Psoas muscle (tissue), 7 donors: ENCODE measurements at regions not wholly inside any gene's neighbourhood (a gene's known extent, or its start where the extent isn't known, plus 50 kb on each side); places are given as distances from the start of the nearest gene placed in this dataset.

Experiments used
- ATAC-seq, 4 donors: fragments of 200-7000 bp; cut with Tn5 transposase; one replicate each; pipeline ENCODE4 v1.9.1; 2020; ENCODE audit warnings: moderate library complexity in 3 of 4, mild to moderate bottlenecking in 2 of 4
- DNase-seq, 2 donors: peaks; one replicate each; pipeline ENCODE4 v3.0.0-alpha.2; 2020
- H3K27ac ChIP-seq: fragments of 200-600 bp; one replicate; pipeline ENCODE4 v1.8.0; 2022
- H3K27me3 ChIP-seq, 3 donors: fragments of 200-600 bp in 1 of 3; one replicate each; pipeline versions ENCODE4 v1.6.1 to v1.8.0; 2013 to 2022; ENCODE audit warnings: low read length in 2 of 3, mild to moderate bottlenecking in 2 of 3, moderate library complexity in 1 of 3; ENCODE audit not compliant: insufficient read depth in 3 of 3
- H3K36me3 ChIP-seq, 2 donors: fragments of 200-600 bp in 1 of 2; one replicate each; pipeline versions ENCODE4 v1.6.1 to v1.8.0; 2013 to 2022; ENCODE audit warnings: low read depth in 1 of 2, mild to moderate bottlenecking in 1 of 2, moderate library complexity in 1 of 2; ENCODE audit not compliant: insufficient read depth in 1 of 2
- H3K4me1 ChIP-seq: fragments of 200-600 bp; one replicate; pipeline ENCODE4 v1.8.0; 2022
- H3K4me3 ChIP-seq: fragments of 200-600 bp; one replicate; pipeline ENCODE4 v1.8.0; 2022; ENCODE audit warnings: mild to moderate bottlenecking
- H3K9me3 ChIP-seq: fragments of 200-600 bp; one replicate; pipeline ENCODE4 v1.8.0; 2022
- CTCF ChIP-seq: fragments of 200-600 bp; IDR thresholded peaks from one replicate; pipeline ENCODE4 v1.8.0; 2022; ENCODE audit warnings: antibody characterized with exemption
- WGBS, 3 donors: extraction: QIAGEN DNeasy Blood & Tissue Kit; methylation state at CpG; one replicate each; pipeline versions ENCODE4 v1.1.6 to v1.1.7; 2013; 5-methylcytosine and 5-hydroxymethylcytosine counted together
- intact Hi-C, 2 donors: fragments of 100-400 bp; cut with DNase I; formaldehyde crosslinking; loops; one replicate each; pipeline versions ENCODE4 v1.11.0 to v1.14.2; 2022
- donor health status: healthy with polysubstance abuse.
- donor health status: DM: no; HTN: no; CAD: no; lungs with moderate emphysema.
- donor health status: Bipolar disorder and iron deficiency.
- donor health status: healthy.
- donor health status: DM: yes; HTN: yes; CAD: no.
- donor health status: DM: no; HTN: no; CAD: no.
- donor health status: DM: yes; HTN: yes; CAD: no.

GRCh38 chr14:34063042-34063441 is 112.2 kb upstream of the EGLN3 start:
- DNase-seq (no peak), ATAC-seq (no peak)
- peak overlapping the region; percentile 90 for H3K27ac ChIP-seq
- intact Hi-C loops: loop anchor here in 1 of 2 donors (10.0 kb wide), 1 partner anchor 162 kb away; no protein-coding TSS in a partner anchor
- H3K9me3 ChIP-seq: no peaks in the 10 kb centered on the region
- peak overlapping the region; percentile 49 for H3K4me3 ChIP-seq
- peaks cover 36% of the 10 kb centered on the region for H3K4me1 ChIP-seq
- TF ChIP-seq CTCF: no peak
- no peaks in the 10 kb centered on the region for H3K36me3 ChIP-seq
- 79 to 94% (median 88%) methylated on average over 1 of the region's 1 CpG for WGBS, 3 donors
- H3K27me3 ChIP-seq: no peaks in the 10 kb centered on the region

GRCh38 chr14:34062353-34062973 is 111.6 kb upstream of the EGLN3 start:
- TF ChIP-seq CTCF: no peak
- H3K9me3 ChIP-seq: no peaks in the 10 kb centered on the region
- peak overlapping the region; percentile 49 for H3K4me3 ChIP-seq
- H3K4me1 ChIP-seq: peaks cover 36% of the 10 kb centered on the region
- 97 to 98% (median 97%) methylated on average over 8 of the region's 8 CpGs for WGBS, 3 donors
- no peak for DNase-seq
- no peak for ATAC-seq
- peak overlapping the region; percentile 90 for H3K27ac ChIP-seq
- intact Hi-C loops: loop anchor here in 1 of 2 donors (10.0 kb wide), 1 partner anchor 162 kb away; no protein-coding TSS in a partner anchor
- no peaks in the 10 kb centered on the region for H3K36me3 ChIP-seq
- no peaks in the 10 kb centered on the region for H3K27me3 ChIP-seq

- Histone ChIP-seq H3K9me3 (no peaks in the 10 kb centered on the region), H3K4me3 (peak overlapping the region; percentile 82), H3K36me3 (no peaks in the 10 kb centered on the region), H3K27ac (peak overlapping the region; percentile 99), H3K4me1 (peaks cover 34% of the 10 kb centered on the region), H3K27me3 (no peaks in the 10 kb centered on the region)
- 11 to 23% (median 12%) methylated on average over 16 of the region's 16 CpGs for WGBS, 3 donors
- TF ChIP-seq CTCF: no peak
- DNase-seq (no peak), ATAC-seq (peak; percentile 43 to 49 (median 46))
- intact Hi-C loops: loop anchor here (1.0 to 10.0 kb wide), 2 partner anchors 21 to 164 kb away; no protein-coding TSS in a partner anchor
Observed at GRCh38 chr14:34060651-34060999, 109.8 kb upstream of the EGLN3 start.

- no peaks in the 10 kb centered on the region for H3K27me3 ChIP-seq
- peak; percentile 86 to 93 for DNase-seq
- H3K36me3 ChIP-seq: no peaks in the 10 kb centered on the region
- intact Hi-C loops: loop anchor here (1.0 to 10.0 kb wide), 3 partner anchors 21 to 165 kb away; no protein-coding TSS in a partner anchor
- WGBS, 3 donors: 0 to 1% (median 1%) methylated on average over 66 to 84 of the region's 84 CpGs
- H3K9me3 ChIP-seq: no peaks in the 10 kb centered on the region
- peak overlapping the region; percentile 99 for H3K27ac ChIP-seq
- peak; percentile 38 for TF ChIP-seq CTCF
- H3K4me1 ChIP-seq: peaks cover 31% of the 10 kb centered on the region
- peak; percentile 91 to 95 (median 92) for ATAC-seq
- H3K4me3 ChIP-seq: peak overlapping the region; percentile 82
Observed at GRCh38 chr14:34059925-34060650, 109.2 kb upstream of the EGLN3 start.
